HL-60 (cell line): ENCODE measurements at regions not wholly inside any gene's neighbourhood (a gene's known extent, or its start where the extent isn't known, plus 50 kb on each side); places are given as distances from the start of the nearest gene placed in this dataset.

Experiments
- DNase-seq, 2 experiments: peaks; one replicate each; pipeline ENCODE4 v3.0.0-alpha.2; 2010 to 2020; ENCODE audit warnings: low read depth in 1 of 2, low spot score in 1 of 2
- H3K27ac ChIP-seq: fragments of 250-450 bp; sonication (Bioruptor Pico); replicated peaks from 2 replicates; pipeline ENCODE4 v1.5.1; 2020; ENCODE audit warnings: mild to moderate bottlenecking, moderate library complexity
- H3K27me3 ChIP-seq: fragments of 250-450 bp; sonication (Bioruptor Pico); 2 replicates; pipeline ENCODE4 v1.5.1; 2021; ENCODE audit warnings: mild to moderate bottlenecking, moderate library complexity; ENCODE audit not compliant: insufficient read depth, poor library complexity, severe bottlenecking
- H3K4me3 ChIP-seq: replicated peaks from 2 replicates; pipeline ENCODE4 v1.5.1; 2011; ENCODE audit warnings: mild to moderate bottlenecking, control low read depth, low read length; ENCODE audit not compliant: insufficient read depth
- GABPA ChIP-seq: IDR thresholded peaks from 2 replicates; pipeline ENCODE4 v1.6.1; 2012; ENCODE audit warnings: low read depth
- POLR2AphosphoS5 ChIP-seq: IDR thresholded peaks from 2 replicates; pipeline ENCODE4 v1.6.1; 2012; ENCODE audit warnings: low read depth
- REST ChIP-seq: IDR thresholded peaks from 2 replicates; pipeline ENCODE4 v1.6.1; 2012; ENCODE audit warnings: low read depth; ENCODE audit not compliant: insufficient replicate concordance
- SPI1 ChIP-seq: IDR thresholded peaks from 2 replicates; pipeline ENCODE4 v1.6.1; 2012; ENCODE audit warnings: low read depth, mild to moderate bottlenecking, borderline replicate concordance
- TF ChIP-seq, protein P1 (sequence below): IDR thresholded peaks from one replicate; pipeline ENCODE4 v1.5.1; 2011; ENCODE audit warnings: low read length, control low read depth, inconsistent platforms; ENCODE audit not compliant: insufficient read depth

GRCh38 chr18:45254709-45255082 lies 360.6 kb upstream of the SLC14A2 start:
- TF ChIP-seq, protein P1, sequence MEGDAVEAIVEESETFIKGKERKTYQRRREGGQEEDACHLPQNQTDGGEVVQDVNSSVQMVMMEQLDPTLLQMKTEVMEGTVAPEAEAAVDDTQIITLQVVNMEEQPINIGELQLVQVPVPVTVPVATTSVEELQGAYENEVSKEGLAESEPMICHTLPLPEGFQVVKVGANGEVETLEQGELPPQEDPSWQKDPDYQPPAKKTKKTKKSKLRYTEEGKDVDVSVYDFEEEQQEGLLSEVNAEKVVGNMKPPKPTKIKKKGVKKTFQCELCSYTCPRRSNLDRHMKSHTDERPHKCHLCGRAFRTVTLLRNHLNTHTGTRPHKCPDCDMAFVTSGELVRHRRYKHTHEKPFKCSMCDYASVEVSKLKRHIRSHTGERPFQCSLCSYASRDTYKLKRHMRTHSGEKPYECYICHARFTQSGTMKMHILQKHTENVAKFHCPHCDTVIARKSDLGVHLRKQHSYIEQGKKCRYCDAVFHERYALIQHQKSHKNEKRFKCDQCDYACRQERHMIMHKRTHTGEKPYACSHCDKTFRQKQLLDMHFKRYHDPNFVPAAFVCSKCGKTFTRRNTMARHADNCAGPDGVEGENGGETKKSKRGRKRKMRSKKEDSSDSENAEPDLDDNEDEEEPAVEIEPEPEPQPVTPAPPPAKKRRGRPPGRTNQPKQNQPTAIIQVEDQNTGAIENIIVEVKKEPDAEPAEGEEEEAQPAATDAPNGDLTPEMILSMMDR: no peak
- no peak for TF ChIP-seq POLR2AphosphoS5
- no peak for TF ChIP-seq REST
- TF ChIP-seq GABPA: no peak
- TF ChIP-seq SPI1: no peak
- DNase-seq: no peak
- no peak overlapping the region for H3K27ac ChIP-seq

DNA sequence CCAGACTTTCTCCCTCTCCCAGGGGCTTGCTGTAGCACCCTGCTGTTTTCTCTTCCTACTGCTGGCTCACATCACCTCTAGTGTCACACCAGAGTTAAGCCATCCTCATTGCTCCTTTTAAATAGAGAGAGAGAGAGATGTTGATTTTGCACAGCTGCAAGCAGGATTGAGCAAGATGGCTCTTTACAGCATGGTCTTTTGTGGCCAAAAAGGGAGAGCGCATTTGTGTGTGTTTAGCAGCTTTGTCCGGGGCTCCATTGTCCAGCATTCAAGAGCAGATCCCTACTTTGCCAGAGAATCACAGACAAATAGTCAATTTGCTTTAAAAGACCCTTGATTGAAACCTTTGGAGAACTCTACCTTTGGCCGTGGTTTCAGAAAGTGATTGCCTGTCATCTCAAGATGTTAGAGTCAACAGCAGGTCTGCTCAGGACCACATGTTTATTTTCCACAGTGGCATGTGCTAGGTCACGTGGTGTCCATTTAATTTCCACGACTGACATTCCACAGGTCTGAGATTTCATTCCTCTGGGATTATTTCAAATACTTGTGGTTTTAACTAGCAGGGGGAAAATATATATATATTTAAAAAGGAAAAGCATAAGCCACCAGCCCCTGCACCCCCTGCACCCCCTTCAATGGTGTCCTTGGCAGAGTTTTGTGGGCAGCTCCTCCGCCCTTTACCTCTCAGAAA lies 359.9 kb upstream of the SLC14A2 start:
- no peak for TF ChIP-seq REST
- TF ChIP-seq GABPA: no peak
- TF ChIP-seq SPI1: no peak
- TF ChIP-seq, protein P1: no peak
- no peak for TF ChIP-seq POLR2AphosphoS5
- H3K4me3 ChIP-seq: no peak overlapping the region
- H3K27me3 ChIP-seq: no peaks in the 10 kb centered on the region
- H3K27ac ChIP-seq: no peak overlapping the region
- no peak for DNase-seq

More at GRCh38 chr18:45254709-45255082, 360.6 kb upstream of the SLC14A2 start:
- H3K4me3 ChIP-seq: no peak overlapping the region
- no peaks in the 10 kb centered on the region for H3K27me3 ChIP-seq

DNA sequence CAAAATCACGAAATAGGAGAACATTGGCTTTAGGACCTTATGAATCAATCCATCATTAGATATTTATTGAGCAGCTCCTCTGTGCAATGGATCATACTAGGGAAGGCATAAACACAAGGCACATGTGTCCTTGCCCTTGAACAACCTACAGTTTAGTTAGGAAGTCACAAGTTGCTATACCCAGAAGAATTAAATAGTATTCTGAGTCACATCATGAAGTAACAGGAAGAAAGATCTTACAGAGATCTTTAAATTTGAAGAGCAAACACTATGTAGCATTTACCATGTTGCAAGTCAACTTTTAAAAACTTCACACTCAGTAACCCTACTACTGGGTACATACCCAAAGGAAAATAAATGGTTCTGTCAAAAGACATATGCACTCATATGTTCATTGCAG lies 355.2 kb upstream of the SLC14A2 start:
- TF ChIP-seq REST: no peak
- no peak for TF ChIP-seq POLR2AphosphoS5
- TF ChIP-seq, protein P1: no peak
- no peak for TF ChIP-seq SPI1
- no peak for TF ChIP-seq GABPA
- no peak overlapping the region for H3K4me3 ChIP-seq
- H3K27ac ChIP-seq: no peak overlapping the region
- H3K27me3 ChIP-seq: peaks cover 3% of the 10 kb centered on the region
- no peak for DNase-seq
